IMR-90 (cell line): ENCODE measurements at regions not wholly inside any gene's neighbourhood (a gene's known extent, or its start where the extent isn't known, plus 50 kb on each side); places are given as distances from the start of the nearest gene placed in this dataset.

Source experiments
- ATAC-seq: fragments of 200-7000 bp; cut with Tn5 transposase; 2 replicates; pipeline ENCODE4 v1.9.1; 2020; ENCODE audit warnings: low read depth, mild to moderate bottlenecking, moderate library complexity
- BruUV-seq: library from RNA; stranded (reverse); fragments of 400-500 nt; replicated peaks from 2 replicates; lab custom pipeline; 2021; lab: Mats Ljungman, UMichigan
- CTCF ChIA-PET: fragments of 300-600 bp; formaldehyde crosslinking; extraction: SDS; loops from one replicate; lab custom pipeline; 2021; ENCODE audit warnings: antibody characterized with exemption; lab: Yijun Ruan, JAX
- POLR2A ChIA-PET: fragments of 300-600 bp; sonication (Branson Sonifier 250); formaldehyde crosslinking; loops from one replicate; lab custom pipeline; 2022; ENCODE audit warnings: antibody characterized with exemption; ENCODE audit not compliant: unreplicated experiment; lab: Charles Lee
- DNase-seq: peaks from one replicate; pipeline ENCODE4 v3.0.0; 2013
- H2AFZ ChIP-seq: replicated peaks from 2 replicates; pipeline ENCODE3; 2013; ENCODE audit warnings: low read length, mild to moderate bottlenecking; ENCODE audit not compliant: poor library complexity
- H2AK5ac ChIP-seq: 2 replicates; pipeline ENCODE4 v1.6.1; 2013; ENCODE audit warnings: low read depth, low read length, inconsistent platforms
- H2AK9ac ChIP-seq: replicated peaks from 2 replicates; pipeline ENCODE3; 2013; ENCODE audit warnings: mild to moderate bottlenecking, low read depth, low read length, moderate library complexity; ENCODE audit not compliant: poor library complexity
- H2BK120ac ChIP-seq: 2 replicates; pipeline ENCODE4 v1.6.1; 2013; ENCODE audit warnings: low read depth, low read length, inconsistent platforms
- H2BK15ac ChIP-seq: 3 replicates; pipeline ENCODE4 v1.6.1; 2013; ENCODE audit warnings: low read depth, low read length, inconsistent platforms
- H2BK20ac ChIP-seq: 2 replicates; pipeline ENCODE4 v1.6.1; 2013; ENCODE audit warnings: low read depth, mild to moderate bottlenecking, inconsistent platforms, low read length, moderate library complexity
- H2BK5ac ChIP-seq: 2 replicates; pipeline ENCODE4 v1.6.1; 2013; ENCODE audit warnings: mild to moderate bottlenecking, low read depth, low read length, inconsistent platforms; ENCODE audit not compliant: poor library complexity, severe bottlenecking
- H3K14ac ChIP-seq: replicated peaks from 2 replicates; pipeline ENCODE4 v1.6.1; 2013; ENCODE audit warnings: low read depth, low read length, inconsistent platforms
- H3K18ac ChIP-seq: 2 replicates; pipeline ENCODE4 v1.6.1; 2013; ENCODE audit warnings: low read depth, low read length, control low read depth
- H3K23ac ChIP-seq: 2 replicates; pipeline ENCODE4 v1.6.1; 2013; ENCODE audit warnings: low read depth, low read length, inconsistent platforms
- H3K27ac ChIP-seq: 2 replicates; pipeline ENCODE4 v1.5.1; 2013; ENCODE audit warnings: mild to moderate bottlenecking, control low read depth, low read length; ENCODE audit not compliant: insufficient read depth
- H3K27me3 ChIP-seq: 2 replicates; pipeline ENCODE4 v1.6.1; 2013; ENCODE audit warnings: low read length; ENCODE audit not compliant: control insufficient read depth, insufficient read depth
- H3K36me3 ChIP-seq: 2 replicates; pipeline ENCODE4 v1.6.1; 2013; ENCODE audit warnings: low read length, mixed read lengths; ENCODE audit not compliant: control insufficient read depth, insufficient read depth
- H3K4ac ChIP-seq: 2 replicates; pipeline ENCODE4 v1.6.1; 2013; ENCODE audit warnings: low read depth, low read length, inconsistent platforms
- H3K4me1 ChIP-seq: 2 replicates; pipeline ENCODE4 v1.6.1; 2013; ENCODE audit warnings: low read length, mixed read lengths; ENCODE audit not compliant: control insufficient read depth, insufficient read depth
- H3K4me2 ChIP-seq: 2 replicates; pipeline ENCODE4 v1.6.1; 2013; ENCODE audit warnings: low read depth, mild to moderate bottlenecking, control low read depth, low read length, moderate library complexity
- H3K4me3 ChIP-seq: 2 replicates; pipeline ENCODE4 v1.5.1; 2013; ENCODE audit warnings: low read depth, mild to moderate bottlenecking, control low read depth, low read length, moderate library complexity; ENCODE audit not compliant: insufficient read depth
- H3K56ac ChIP-seq: 2 replicates; pipeline ENCODE4 v1.6.1; 2013; ENCODE audit warnings: low read length, inconsistent platforms; ENCODE audit not compliant: insufficient read depth; ENCODE audit errors: extremely low read depth
- H3K79me1 ChIP-seq, 2 experiments: 2 replicates each; pipeline ENCODE4 v1.6.1; 2013; ENCODE audit warnings: low read length in 2 of 2, inconsistent platforms in 1 of 2, low read depth in 1 of 2
- H3K9ac ChIP-seq: 2 replicates; pipeline ENCODE4 v1.6.1; 2013; ENCODE audit warnings: low read depth, low read length, control low read depth
- H3K9me1 ChIP-seq: 2 replicates; pipeline ENCODE4 v1.6.1; 2013; ENCODE audit warnings: low read length, inconsistent platforms; ENCODE audit not compliant: insufficient read depth
- H3K9me3 ChIP-seq: 2 replicates; pipeline ENCODE4 v1.6.1; 2013; ENCODE audit warnings: low read length; ENCODE audit not compliant: control insufficient read depth, insufficient read depth
- H4K20me1 ChIP-seq: 2 replicates; pipeline ENCODE4 v1.6.1; 2013; ENCODE audit warnings: low read length, inconsistent platforms; ENCODE audit not compliant: insufficient read depth
- H4K5ac ChIP-seq: 2 replicates; pipeline ENCODE4 v1.6.1; 2013; ENCODE audit warnings: mild to moderate bottlenecking, low read depth, low read length, control low read depth
- H4K8ac ChIP-seq, 2 experiments: 2 replicates each; pipeline ENCODE4 v1.6.1; 2013; ENCODE audit warnings: low read depth in 2 of 2, low read length in 2 of 2, control low read depth in 1 of 2, inconsistent platforms in 1 of 2
- H4K91ac ChIP-seq: 2 replicates; pipeline ENCODE4 v1.6.1; 2013; ENCODE audit warnings: low read depth, low read length, inconsistent platforms; ENCODE audit not compliant: insufficient read depth
- SMC3 ChIP-seq: fragments of 150-350 bp; IDR thresholded peaks from 2 replicates; pipeline ENCODE4 v1.6.1; 2016; ENCODE audit warnings: low read depth, mild to moderate bottlenecking, antibody characterized with exemption, low read length, moderate library complexity
- WGBS, 2 experiments: methylation state at CpG; one replicate each; pipeline versions ENCODE4 v1.1.5 to v1.1.7; 2013; ENCODE audit warnings: missing lambda C conversion rate in 2 of 2; ENCODE audit not compliant: insufficient read length in 1 of 2; ENCODE audit errors: extremely low coverage in 2 of 2; 5-methylcytosine and 5-hydroxymethylcytosine counted together
- dilution Hi-C: fragments of 300-500 bp; cut with HindIII; formaldehyde crosslinking; loops from one replicate; pipeline ENCODE4 v1.14.3; 2018; ENCODE audit warnings: low sequenced_read_pairs; ENCODE audit not compliant: unreplicated experiment
- in situ Hi-C: fragments of 300-500 bp; cut with MboI; formaldehyde crosslinking; loops from 3 replicates; pipeline ENCODE4 v1.14.3; 2019; ENCODE audit warnings: low sequenced_read_pairs, inconsistent platforms, mixed read lengths
- intact Hi-C: fragments of 100-400 bp; cut with micrococcal nuclease; formaldehyde crosslinking; loops from 2 replicates; pipeline ENCODE4 v1.10.0; 2022

DNA sequence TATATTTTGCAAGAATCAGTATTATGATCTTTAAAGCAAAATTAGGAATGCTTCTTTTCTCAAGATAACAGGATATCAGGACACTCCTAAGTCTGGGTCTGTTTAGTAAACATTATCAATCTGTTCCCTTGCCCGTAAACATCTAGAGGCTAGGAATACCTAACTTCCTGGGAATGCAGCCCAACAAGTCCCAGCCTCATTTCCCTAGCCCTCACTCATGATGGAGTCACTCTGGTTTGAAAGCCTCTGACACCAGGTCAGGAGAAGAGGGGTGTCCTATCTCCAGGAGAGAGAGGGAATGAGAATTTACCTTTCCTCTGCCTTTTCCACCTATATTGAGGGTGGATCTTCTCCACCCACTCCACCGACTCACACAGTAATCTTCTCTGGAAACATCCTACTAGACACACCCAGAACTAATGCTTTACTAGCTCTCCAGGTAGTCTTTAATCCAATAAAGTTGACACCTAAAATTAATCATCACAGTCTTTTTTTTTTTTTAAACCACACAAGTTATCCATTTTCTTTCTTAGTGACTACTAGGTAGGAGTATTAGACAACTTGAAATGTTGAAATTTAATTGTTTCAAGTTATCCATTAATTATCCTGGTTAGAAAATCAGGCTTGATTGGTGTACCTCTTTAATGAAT is 659.3 kb downstream of the USP25 start:
- Histone ChIP-seq H3K9ac (no peak overlapping the region), H3K27me3 (no peaks in the 10 kb centered on the region), H2BK120ac (no peak overlapping the region), H2BK20ac (no peak overlapping the region), H3K4ac (no peak overlapping the region), H2BK15ac (no peak overlapping the region), H3K9me3 (no peaks in the 10 kb centered on the region; the same call in 1 of the 2 replicates), H3K4me1 (no peaks in the 10 kb centered on the region), H3K4me3 (no peak overlapping the region), H3K4me2 (no peak overlapping the region), H3K23ac (no peak overlapping the region), H2AFZ (no peak overlapping the region), H4K5ac (no peak overlapping the region), H3K79me1 (no peaks in the 10 kb centered on the region), H3K9me1 (no peaks in the 10 kb centered on the region), H3K18ac (no peak overlapping the region), H4K20me1 (no peaks in the 10 kb centered on the region), H2AK5ac (no peak overlapping the region), H2AK9ac (no peak overlapping the region), H2BK5ac (no peak overlapping the region), H4K8ac (no peak overlapping the region), H3K27ac (no peak overlapping the region), H3K14ac (no peak overlapping the region), H3K56ac (no peak overlapping the region), H4K91ac (no peak overlapping the region), H3K36me3 (no peaks in the 10 kb centered on the region)
- 80% methylated on average over 1 of the region's 2 CpGs; no CpG with 5 or more reads in 1 of the 2 experiments for WGBS, 2 experiments
- intact Hi-C loops = no loop called here
- dilution Hi-C loops = no loop called here
- TF ChIP-seq SMC3 = no peak
- CTCF ChIA-PET = interaction anchor here (0.6 kb wide), 1 partner anchor 43 kb away, joined by 7 read pairs; no protein-coding TSS in a partner anchor
- no TSS peak for BruUV-seq
- POLR2A ChIA-PET = no interaction called here
- ATAC-seq = no peak
- no peak for DNase-seq
- in situ Hi-C loops = no loop called here
